OCI-LY7 (cell line): ENCODE measurements at regions not wholly inside any gene's neighbourhood (a gene's known extent, or its start where the extent isn't known, plus 50 kb on each side); places are given as distances from the start of the nearest gene placed in this dataset.

Source experiments
- BruUV-seq: library from RNA; stranded (reverse); fragments of 400-500 nt; replicated peaks from 2 replicates; lab custom pipeline; 2021; lab: Mats Ljungman, UMichigan
- CTCF ChIA-PET: fragments of 300-600 bp; sonication (Branson Sonifier 250); formaldehyde crosslinking; loops from one replicate; lab custom pipeline; 2022; ENCODE audit warnings: antibody characterized with exemption; ENCODE audit not compliant: unreplicated experiment; lab: Charles Lee
- POLR2A ChIA-PET: fragments of 300-600 bp; sonication (Branson Sonifier 250); formaldehyde crosslinking; loops from one replicate; lab custom pipeline; 2022; ENCODE audit warnings: antibody characterized with exemption; lab: Charles Lee
- DNase-seq: peaks from one replicate; pipeline ENCODE4 v3.0.0-alpha.2; 2015; ENCODE audit warnings: low spot score
- H2AFZ ChIP-seq: fragments of 200-600 bp; sonication (generic), shearing (Covaris generic); 2 replicates; pipeline ENCODE4 v1.6.1; 2014; ENCODE audit warnings: mild to moderate bottlenecking, antibody characterized with exemption, low read length, moderate library complexity
- H3K27ac ChIP-seq: fragments of 200-600 bp; sonication (generic); 2 replicates; pipeline ENCODE4 v1.5.1; 2014; ENCODE audit warnings: mixed run types, low read depth, mild to moderate bottlenecking, moderate library complexity, low read length, inconsistent platforms; ENCODE audit not compliant: poor library complexity, severe bottlenecking
- H3K36me3 ChIP-seq: fragments of 200-600 bp; sonication (generic); 2 replicates; pipeline ENCODE4 v1.6.1; 2014; ENCODE audit warnings: mild to moderate bottlenecking, antibody characterized with exemption, low read length, moderate library complexity, mixed read lengths; ENCODE audit not compliant: insufficient read depth
- H3K4me1 ChIP-seq: fragments of 200-600 bp; sonication (generic); 2 replicates; pipeline ENCODE4 v1.5.1; 2014; ENCODE audit warnings: mild to moderate bottlenecking, low read length; ENCODE audit not compliant: insufficient read depth, poor library complexity, severe bottlenecking
- H3K4me2 ChIP-seq: fragments of 200-600 bp; sonication (generic); 2 replicates; pipeline ENCODE4 v1.6.1; 2014; ENCODE audit warnings: mild to moderate bottlenecking, low read length
- H3K4me3 ChIP-seq: fragments of 200-600 bp; sonication (generic); 2 replicates; pipeline ENCODE4 v1.5.1; 2014; ENCODE audit warnings: mild to moderate bottlenecking, low read depth, low read length; ENCODE audit not compliant: poor library complexity, severe bottlenecking
- H3K79me2 ChIP-seq: fragments of 200-600 bp; sonication (generic); 2 replicates; pipeline ENCODE4 v1.6.1; 2016; ENCODE audit warnings: low read depth, mild to moderate bottlenecking, low read length, moderate library complexity, mixed read lengths; ENCODE audit not compliant: insufficient read depth
- H3K9me2 ChIP-seq: fragments of 200-600 bp; sonication (generic); 2 replicates; pipeline ENCODE4 v1.6.1; 2016; ENCODE audit warnings: mild to moderate bottlenecking, low read length, mixed read lengths; ENCODE audit not compliant: insufficient read depth
- H3K9me3 ChIP-seq: fragments of 200-600 bp; sonication (generic); 2 replicates; pipeline ENCODE4 v1.6.1; 2014; ENCODE audit warnings: mild to moderate bottlenecking, mixed run types, low read length, mixed read lengths
- H4K20me1 ChIP-seq: fragments of 200-600 bp; sonication (generic); 2 replicates; pipeline ENCODE4 v1.6.1; 2014; ENCODE audit warnings: mild to moderate bottlenecking, antibody characterized with exemption, low read length, moderate library complexity, mixed read lengths; ENCODE audit not compliant: insufficient read depth
- CTCF ChIP-seq: fragments of 200-600 bp; sonication (generic); conservative IDR thresholded peaks from 2 replicates; pipeline ENCODE4 v1.5.1; 2014; ENCODE audit warnings: mild to moderate bottlenecking, antibody characterized with exemption, low read length, moderate library complexity, mixed read lengths
- EZH2phosphoT487 ChIP-seq: fragments of 200-600 bp; sonication (generic); IDR thresholded peaks from 2 replicates; pipeline ENCODE4 v1.6.1; 2018; ENCODE audit warnings: low read depth, borderline replicate concordance, mild to moderate bottlenecking, mixed run types, antibody characterized with exemption, low read length, moderate library complexity, mixed read lengths
- intact Hi-C: fragments of 100-400 bp; cut with micrococcal nuclease; formaldehyde crosslinking; loops from one replicate; pipeline ENCODE4 v1.10.0; 2022; ENCODE audit not compliant: unreplicated experiment

- ChIA-PET POLR2A (no interaction called here), CTCF (no interaction called here)
- no peaks in the 10 kb centered on the region for H4K20me1 ChIP-seq
- BruUV-seq = no TSS peak
- H3K79me2 ChIP-seq = no peaks in the 10 kb centered on the region
- no peaks in the 10 kb centered on the region for H3K9me3 ChIP-seq
- TF ChIP-seq EZH2phosphoT487 (no peak), CTCF (no peak)
- no peaks in the 10 kb centered on the region for H3K36me3 ChIP-seq
- intact Hi-C loops = no loop called here
- H3K9me2 ChIP-seq = no peaks in the 10 kb centered on the region
- no peak overlapping the region for H3K27ac ChIP-seq
- H3K4me3 ChIP-seq = no peak overlapping the region
- H3K4me1 ChIP-seq = no peaks in the 10 kb centered on the region
- DNase-seq = no peak
- no peak overlapping the region for H3K4me2 ChIP-seq
- no peak overlapping the region for H2AFZ ChIP-seq
Measured at GRCh38 chr20:6504179-6504578, 263.3 kb upstream of the BMP2 start.

GRCh38 chr20:6502999-6503398 lies 264.5 kb upstream of the BMP2 start:
- H3K27ac ChIP-seq = no peak overlapping the region
- H3K4me2 ChIP-seq = no peak overlapping the region
- H3K9me3 ChIP-seq = no peaks in the 10 kb centered on the region
- intact Hi-C loops = no loop called here
- DNase-seq = no peak
- BruUV-seq = no TSS peak
- no peak overlapping the region for H2AFZ ChIP-seq
- CTCF ChIA-PET = no interaction called here
- no peaks in the 10 kb centered on the region for H3K9me2 ChIP-seq
- no peaks in the 10 kb centered on the region for H3K79me2 ChIP-seq
- H3K4me3 ChIP-seq = no peak overlapping the region
- TF ChIP-seq CTCF (no peak), EZH2phosphoT487 (no peak)
- POLR2A ChIA-PET = interaction anchor here (1.2 kb wide), 1 partner anchor 9 kb away, joined by 3 read pairs; no protein-coding TSS in a partner anchor
- H4K20me1 ChIP-seq = no peaks in the 10 kb centered on the region
- H3K36me3 ChIP-seq = no peaks in the 10 kb centered on the region
- no peaks in the 10 kb centered on the region for H3K4me1 ChIP-seq

- DNase-seq = no peak
- POLR2A ChIA-PET = interaction anchor here (1.2 kb wide), 1 partner anchor 10 kb away, joined by 3 read pairs; no protein-coding TSS in a partner anchor
- CTCF ChIA-PET = no interaction called here
- Histone ChIP-seq H3K27ac (no peak overlapping the region), H3K4me3 (no peak overlapping the region), H3K9me3 (no peaks in the 10 kb centered on the region), H3K36me3 (no peaks in the 10 kb centered on the region), H3K4me2 (no peak overlapping the region), H3K9me2 (no peaks in the 10 kb centered on the region), H2AFZ (no peak overlapping the region), H3K79me2 (no peaks in the 10 kb centered on the region), H3K4me1 (no peaks in the 10 kb centered on the region), H4K20me1 (no peaks in the 10 kb centered on the region)
- intact Hi-C loops = no loop called here
- no peak for TF ChIP-seq CTCF
- no peak for TF ChIP-seq EZH2phosphoT487
- BruUV-seq = no TSS peak
Measured at GRCh38 chr20:6502219-6502618, 265.3 kb upstream of the BMP2 start.
